ENCODE measurements at regions not wholly inside any gene's neighbourhood (a gene's known extent, or its start where the extent isn't known, plus 50 kb on each side); places are given as distances from the start of the nearest gene placed in this dataset.

DNA sequence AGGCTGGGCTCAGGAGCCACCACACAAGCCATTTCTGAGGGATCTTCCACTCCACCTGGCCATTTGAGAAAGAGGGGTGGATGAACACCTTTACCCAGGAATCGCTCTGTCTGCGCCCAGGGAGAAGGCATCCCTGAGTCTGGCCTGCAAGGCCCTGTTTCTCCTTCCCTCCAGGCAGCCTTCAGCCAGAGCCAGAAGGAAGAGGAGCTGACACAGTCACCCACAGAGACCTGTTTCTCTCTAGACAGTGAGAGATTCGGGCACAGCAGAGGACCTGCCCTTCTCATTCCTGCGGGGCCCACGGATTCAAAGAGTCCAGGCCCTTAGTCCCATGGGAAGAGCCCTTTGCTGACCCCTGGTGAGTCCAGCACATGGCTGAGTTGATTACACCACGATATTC, 127.5 kb upstream of the TNS3 start:
- Histone ChIP-seq H3K36me3 (ENCODE audit: insufficient read depth, low read length) (no peaks in the 10 kb centered on the region), H3K4me3 (ENCODE audit: low read length) (no peak overlapping the region), H3K9me3 (ENCODE audit: low read length) (no peaks in the 10 kb centered on the region)

DNA sequence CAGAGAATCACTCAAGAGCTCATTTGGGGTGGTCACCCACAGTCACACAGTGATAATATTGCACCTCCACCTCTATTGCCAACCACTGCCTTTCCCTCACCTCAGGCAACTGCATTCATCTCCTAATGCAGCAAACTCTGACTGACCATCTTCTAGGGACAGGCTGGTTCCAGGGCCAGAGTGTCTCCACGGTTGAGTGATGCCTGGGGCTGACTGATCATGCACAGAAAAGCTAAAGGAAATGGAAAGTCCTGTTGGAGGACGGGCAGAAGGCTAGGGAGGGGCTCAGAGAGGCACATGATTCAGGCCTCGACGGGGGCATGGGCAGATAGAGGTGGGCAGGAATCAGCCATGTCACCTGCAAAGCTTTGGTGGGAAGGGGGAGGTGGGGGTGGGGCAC, 127.1 kb upstream of the TNS3 start:
- Histone ChIP-seq H3K27me3 (ENCODE audit: insufficient read depth, low read length) (no peaks in the 10 kb centered on the region), H3K36me3 (ENCODE audit: insufficient read depth, low read length) (no peaks in the 10 kb centered on the region), H2AFZ (ENCODE audit: low read depth, low read length) (no peak overlapping the region), H3K9me3 (ENCODE audit: low read length) (no peaks in the 10 kb centered on the region), H3K4me1 (ENCODE audit: insufficient read depth, low read length) (no peaks in the 10 kb centered on the region), H3K4me3 (ENCODE audit: low read length) (no peak overlapping the region)

More for the DNA sequence above, 127.5 kb upstream of the TNS3 start:
- H2AFZ ChIP-seq (ENCODE audit: low read depth, low read length): no peak overlapping the region
- no peaks in the 10 kb centered on the region for H3K4me1 ChIP-seq (ENCODE audit: insufficient read depth, low read length)
- H3K27me3 ChIP-seq (ENCODE audit: insufficient read depth, low read length): no peaks in the 10 kb centered on the region

GRCh38 chr7:47707583-47707982, 125.7 kb upstream of the TNS3 start:
- Histone ChIP-seq H3K9me3 (ENCODE audit: low read length) (no peaks in the 10 kb centered on the region), H3K4me1 (ENCODE audit: insufficient read depth, low read length) (no peaks in the 10 kb centered on the region), H2AFZ (ENCODE audit: low read depth, low read length) (no peak overlapping the region), H3K36me3 (ENCODE audit: insufficient read depth, low read length) (no peaks in the 10 kb centered on the region), H3K27me3 (ENCODE audit: insufficient read depth, low read length) (no peaks in the 10 kb centered on the region), H3K4me3 (ENCODE audit: low read length) (no peak overlapping the region)

GRCh38 chr7:47704936-47705335, 123.0 kb upstream of the TNS3 start:
- no peak overlapping the region for H2AFZ ChIP-seq (ENCODE audit: low read depth, low read length)
- H3K4me3 ChIP-seq (ENCODE audit: low read length): no peak overlapping the region
- H3K9me3 ChIP-seq (ENCODE audit: low read length): no peaks in the 10 kb centered on the region
- H3K27me3 ChIP-seq (ENCODE audit: insufficient read depth, low read length): no peaks in the 10 kb centered on the region
- H3K4me1 ChIP-seq (ENCODE audit: insufficient read depth, low read length): no peaks in the 10 kb centered on the region
- no peaks in the 10 kb centered on the region for H3K36me3 ChIP-seq (ENCODE audit: insufficient read depth, low read length)

DNA sequence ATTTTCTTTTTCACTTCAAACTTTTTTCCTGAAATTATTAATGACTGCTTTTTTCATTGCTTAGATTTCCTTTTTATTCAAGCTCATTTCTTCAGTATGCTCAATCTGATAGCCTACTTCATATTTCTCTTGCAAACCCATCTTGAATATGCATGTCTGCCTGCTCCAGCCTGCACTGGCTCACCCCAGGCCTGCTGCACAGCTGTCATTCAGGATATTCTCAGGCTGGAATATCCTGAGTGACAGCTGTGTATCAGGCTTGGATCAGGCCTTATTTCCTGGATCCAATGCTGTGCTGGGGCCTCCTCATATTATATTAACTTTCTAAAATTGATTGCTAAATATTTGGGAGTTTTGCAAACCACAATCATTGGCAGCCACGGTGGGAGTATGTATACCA, 120.2 kb upstream of the TNS3 start:
- Histone ChIP-seq H3K4me3 (ENCODE audit: low read length) (no peak overlapping the region), H2AFZ (ENCODE audit: low read depth, low read length) (no peak overlapping the region)

DNA sequence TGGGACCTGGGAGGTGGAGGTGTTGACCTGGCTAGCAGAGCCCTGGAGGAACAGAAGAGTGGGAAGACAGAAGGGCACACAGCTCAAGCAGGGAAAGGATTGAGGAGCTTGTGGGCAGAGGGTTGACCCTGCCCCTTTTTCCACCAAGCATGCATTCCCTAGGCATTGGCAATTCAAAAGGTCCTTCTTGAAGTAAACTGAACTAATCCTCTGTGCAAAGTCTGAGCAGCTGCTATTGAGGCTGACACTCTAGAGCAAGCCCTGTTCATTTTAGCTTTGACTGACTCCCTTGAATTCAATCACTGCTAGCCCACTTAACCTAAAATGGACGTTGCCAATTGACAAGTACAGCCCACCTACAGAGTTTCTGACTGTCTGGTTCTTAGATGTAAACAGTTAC, 116.5 kb upstream of the TNS3 start:
- H3K4me1 ChIP-seq (ENCODE audit: insufficient read depth, low read length): no peaks in the 10 kb centered on the region
- no peaks in the 10 kb centered on the region for H3K9me3 ChIP-seq (ENCODE audit: low read length)
- H3K36me3 ChIP-seq (ENCODE audit: insufficient read depth, low read length): no peaks in the 10 kb centered on the region
- no peaks in the 10 kb centered on the region for H3K27me3 ChIP-seq (ENCODE audit: insufficient read depth, low read length)
- H2AFZ ChIP-seq (ENCODE audit: low read depth, low read length): no peak overlapping the region
- no peak overlapping the region for H3K4me3 ChIP-seq (ENCODE audit: low read length)

More for the DNA sequence above, 120.2 kb upstream of the TNS3 start:
- no peaks in the 10 kb centered on the region for H3K36me3 ChIP-seq (ENCODE audit: insufficient read depth, low read length)
- no peaks in the 10 kb centered on the region for H3K27me3 ChIP-seq (ENCODE audit: insufficient read depth, low read length)
- no peaks in the 10 kb centered on the region for H3K4me1 ChIP-seq (ENCODE audit: insufficient read depth, low read length)
- no peaks in the 10 kb centered on the region for H3K9me3 ChIP-seq (ENCODE audit: low read length)

DNA sequence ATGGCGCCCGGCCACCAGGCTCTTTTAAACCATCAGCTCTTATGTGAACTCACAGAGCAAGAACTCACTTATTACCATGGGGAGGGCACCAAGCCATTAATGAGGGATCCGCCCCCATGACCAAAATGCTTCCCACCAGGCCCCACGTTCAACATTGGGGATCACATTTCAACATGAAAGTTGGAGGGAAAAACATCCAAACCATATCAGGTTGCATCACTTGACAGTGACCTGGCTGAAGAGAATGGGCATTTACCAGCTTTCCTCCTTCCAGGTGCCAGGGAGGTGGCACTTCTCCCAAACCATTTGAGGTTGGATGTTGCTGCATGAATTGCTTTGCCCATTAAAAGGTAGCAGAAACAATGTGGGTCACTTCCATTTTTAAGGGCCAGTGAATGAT, 115.6 kb upstream of the TNS3 start:
- H3K4me1 ChIP-seq (ENCODE audit: insufficient read depth, low read length): no peaks in the 10 kb centered on the region
- H3K36me3 ChIP-seq (ENCODE audit: insufficient read depth, low read length): no peaks in the 10 kb centered on the region
- H3K27me3 ChIP-seq (ENCODE audit: insufficient read depth, low read length): no peaks in the 10 kb centered on the region

DNA sequence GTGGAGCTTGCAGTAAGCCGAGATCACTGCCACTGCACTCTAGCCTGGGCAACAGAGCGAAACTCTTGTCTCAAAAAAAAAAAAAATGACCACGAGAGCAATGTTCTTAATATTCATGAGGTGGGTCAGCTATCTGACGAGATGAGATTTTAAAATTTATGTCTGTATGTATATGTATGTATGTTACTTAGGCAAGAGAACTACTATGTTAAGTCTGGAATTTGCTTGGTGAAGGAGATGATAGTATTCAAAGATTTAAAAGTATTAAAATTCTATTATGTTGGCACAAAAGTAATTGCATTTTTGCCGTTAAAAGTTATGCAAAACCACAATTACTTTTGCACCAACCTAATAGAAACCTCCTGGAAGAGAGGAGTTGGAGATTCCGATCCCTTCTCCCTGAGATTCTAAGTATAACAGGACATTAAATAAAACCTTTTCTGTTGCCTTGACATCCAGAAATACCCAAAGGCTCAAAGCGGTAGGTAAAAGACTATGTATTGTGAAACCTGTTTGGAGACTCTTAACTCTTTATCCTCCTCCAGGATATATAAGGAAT, 114.3 kb upstream of the TNS3 start:
- H2AFZ ChIP-seq (ENCODE audit: low read depth, low read length): no peak overlapping the region
- H3K27me3 ChIP-seq (ENCODE audit: insufficient read depth, low read length): no peaks in the 10 kb centered on the region
- H3K36me3 ChIP-seq (ENCODE audit: insufficient read depth, low read length): no peaks in the 10 kb centered on the region
- H3K4me3 ChIP-seq (ENCODE audit: low read length): no peak overlapping the region
- H3K4me1 ChIP-seq (ENCODE audit: insufficient read depth, low read length): peaks cover 2% of the 10 kb centered on the region
- H3K9me3 ChIP-seq (ENCODE audit: low read length): no peaks in the 10 kb centered on the region

More for the DNA sequence above, 115.6 kb upstream of the TNS3 start:
- Histone ChIP-seq H2AFZ (ENCODE audit: low read depth, low read length) (no peak overlapping the region), H3K9me3 (ENCODE audit: low read length) (no peaks in the 10 kb centered on the region), H3K4me3 (ENCODE audit: low read length) (no peak overlapping the region)

DNA sequence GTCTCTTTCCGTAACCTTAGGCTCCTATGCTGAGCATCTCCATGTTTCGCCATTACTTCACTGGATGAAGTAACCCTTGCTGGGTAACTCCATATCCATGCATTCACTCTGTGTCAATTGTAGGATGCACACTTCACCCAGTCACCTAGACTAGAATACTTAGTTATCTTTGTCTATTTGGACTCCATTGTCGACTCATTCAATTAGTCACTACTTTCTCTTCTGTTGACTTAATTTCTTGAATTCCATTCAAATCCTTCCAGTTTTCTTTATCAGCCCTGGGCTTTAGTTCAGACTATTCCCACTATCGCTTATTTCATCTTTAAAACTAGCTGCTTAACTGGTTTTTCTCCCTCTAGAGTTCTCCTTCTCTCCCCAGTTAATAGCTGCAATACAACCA, 111.3 kb upstream of the TNS3 start:
- H3K4me1 ChIP-seq (ENCODE audit: insufficient read depth, low read length): peaks cover 13% of the 10 kb centered on the region
- no peaks in the 10 kb centered on the region for H3K36me3 ChIP-seq (ENCODE audit: insufficient read depth, low read length)
- H3K27me3 ChIP-seq (ENCODE audit: insufficient read depth, low read length): no peaks in the 10 kb centered on the region
- H2AFZ ChIP-seq (ENCODE audit: low read depth, low read length): no peak overlapping the region
- H3K4me3 ChIP-seq (ENCODE audit: low read length): no peak overlapping the region
- H3K9me3 ChIP-seq (ENCODE audit: low read length): no peaks in the 10 kb centered on the region

GRCh38 chr7:47691988-47692387, 110.1 kb upstream of the TNS3 start:
- no peak overlapping the region for H3K4me3 ChIP-seq (ENCODE audit: low read length)

GRCh38 chr7:47690902-47691558, 109.1 kb upstream of the TNS3 start:
- peak overlapping the region; percentile 72 for H2AFZ ChIP-seq (ENCODE audit: low read depth, low read length)
- H3K9me3 ChIP-seq (ENCODE audit: low read length): no peaks in the 10 kb centered on the region
- H3K4me1 ChIP-seq (ENCODE audit: insufficient read depth, low read length): peaks cover 13% of the 10 kb centered on the region
- H3K4me3 ChIP-seq (ENCODE audit: low read length): no peak overlapping the region
- no peaks in the 10 kb centered on the region for H3K27me3 ChIP-seq (ENCODE audit: insufficient read depth, low read length)
- H3K36me3 ChIP-seq (ENCODE audit: insufficient read depth, low read length): no peaks in the 10 kb centered on the region

More at GRCh38 chr7:47691988-47692387, 110.1 kb upstream of the TNS3 start:
- Histone ChIP-seq H2AFZ (ENCODE audit: low read depth, low read length) (no peak overlapping the region), H3K4me1 (ENCODE audit: insufficient read depth, low read length) (peaks cover 13% of the 10 kb centered on the region), H3K27me3 (ENCODE audit: insufficient read depth, low read length) (no peaks in the 10 kb centered on the region), H3K36me3 (ENCODE audit: insufficient read depth, low read length) (no peaks in the 10 kb centered on the region), H3K9me3 (ENCODE audit: low read length) (no peaks in the 10 kb centered on the region)

- no peak overlapping the region for H2AFZ ChIP-seq (ENCODE audit: low read depth, low read length)
These were observed 107.6 kb upstream of the TNS3 start for GRCh38 chr7:47689558-47689957.

GRCh38 chr7:47688311-47689100, 106.6 kb upstream of the TNS3 start:
- H2AFZ ChIP-seq (ENCODE audit: low read depth, low read length): peak overlapping the region; percentile 18
- H3K9me3 ChIP-seq (ENCODE audit: low read length): no peaks in the 10 kb centered on the region
- H3K36me3 ChIP-seq (ENCODE audit: insufficient read depth, low read length): no peaks in the 10 kb centered on the region
- peaks cover 13% of the 10 kb centered on the region for H3K4me1 ChIP-seq (ENCODE audit: insufficient read depth, low read length)
- no peaks in the 10 kb centered on the region for H3K27me3 ChIP-seq (ENCODE audit: insufficient read depth, low read length)
- no peak overlapping the region for H3K4me3 ChIP-seq (ENCODE audit: low read length)

More at GRCh38 chr7:47689558-47689957, 107.6 kb upstream of the TNS3 start:
- Histone ChIP-seq H3K27me3 (ENCODE audit: insufficient read depth, low read length) (no peaks in the 10 kb centered on the region), H3K9me3 (ENCODE audit: low read length) (no peaks in the 10 kb centered on the region), H3K4me1 (ENCODE audit: insufficient read depth, low read length) (peaks cover 13% of the 10 kb centered on the region), H3K36me3 (ENCODE audit: insufficient read depth, low read length) (no peaks in the 10 kb centered on the region), H3K4me3 (ENCODE audit: low read length) (no peak overlapping the region)
